HG02884 (cell line): ENCODE measurements at regions not wholly inside any gene's neighbourhood (a gene's known extent, or its start where the extent isn't known, plus 50 kb on each side); places are given as distances from the start of the nearest gene placed in this dataset.

ENCODE experiments used
- ATAC-seq: cut with Tn5 transposase; IDR thresholded peaks from one replicate; pipeline ENCODE4 v1.9.1; 2021; ENCODE audit warnings: mild to moderate bottlenecking, moderate library complexity; ENCODE audit not compliant: unreplicated experiment

GRCh38 chr7:89401099-89401498 is 605.6 kb upstream of the TEX47 start:
- no peak for ATAC-seq

GRCh38 chr7:89401690-89402089 is 606.2 kb upstream of the TEX47 start:
- ATAC-seq: no peak

GRCh38 chr7:89451911-89452310 is 656.4 kb upstream of the TEX47 start:
- ATAC-seq: no peak

- no peak for ATAC-seq
Measured at GRCh38 chr7:89456556-89456955, 661.0 kb upstream of the TEX47 start.

GRCh38 chr7:89458114-89458513 is 662.6 kb upstream of the TEX47 start:
- ATAC-seq: no peak

- ATAC-seq: no peak
Measured at GRCh38 chr7:89474456-89474855, 678.9 kb upstream of the TEX47 start.

GRCh38 chr7:89477991-89478390 is 676.3 kb upstream of the STEAP1 start:
- ATAC-seq: no peak

- ATAC-seq: no peak
Measured at GRCh38 chr7:89495704-89496103, 658.6 kb upstream of the STEAP1 start.

GRCh38 chr7:89500084-89500483 is 654.2 kb upstream of the STEAP1 start:
- ATAC-seq: no peak

GRCh38 chr7:89503281-89503680 is 651.0 kb upstream of the STEAP1 start:
- no peak for ATAC-seq

- ATAC-seq: no peak
Measured at GRCh38 chr7:89507034-89507433, 647.2 kb upstream of the STEAP1 start.

GRCh38 chr7:89511900-89512299 is 642.4 kb upstream of the STEAP1 start:
- ATAC-seq: no peak

GRCh38 chr7:89514970-89515369 is 639.3 kb upstream of the STEAP1 start:
- no peak for ATAC-seq

GRCh38 chr7:89517815-89518214 is 636.5 kb upstream of the STEAP1 start:
- no peak for ATAC-seq

GRCh38 chr7:89549768-89550167 is 604.5 kb upstream of the STEAP1 start:
- ATAC-seq: no peak

GRCh38 chr7:89554209-89554608 is 600.1 kb upstream of the STEAP1 start:
- no peak for ATAC-seq

GRCh38 chr7:89559596-89559995 is 594.7 kb upstream of the STEAP1 start:
- ATAC-seq: no peak

- ATAC-seq: no peak
Measured at GRCh38 chr7:89563597-89563996, 590.7 kb upstream of the STEAP1 start.

- no peak for ATAC-seq
Measured at GRCh38 chr7:89584896-89585295, 569.4 kb upstream of the STEAP1 start.

GRCh38 chr7:89593125-89593524 is 561.1 kb upstream of the STEAP1 start:
- no peak for ATAC-seq

- no peak for ATAC-seq
Measured at GRCh38 chr7:89602984-89603383, 551.3 kb upstream of the STEAP1 start.

- ATAC-seq: no peak
Measured at GRCh38 chr7:89605362-89605761, 548.9 kb upstream of the STEAP1 start.

- no peak for ATAC-seq
Measured at GRCh38 chr7:89606511-89606910, 547.8 kb upstream of the STEAP1 start.

- no peak for ATAC-seq
Measured at GRCh38 chr7:89607792-89608191, 546.5 kb upstream of the STEAP1 start.
